WTC11 (cell line): ENCODE measurements at regions not wholly inside any gene's neighbourhood (a gene's known extent, or its start where the extent isn't known, plus 50 kb on each side); places are given as distances from the start of the nearest gene placed in this dataset.

Experiments
- ATAC-seq: fragments of 200-7000 bp; cut with Tn5 transposase; 2 replicates; pipeline ENCODE4 v1.10.0; 2021; ENCODE audit warnings: mild to moderate bottlenecking, moderate library complexity
- CTCF ChIA-PET: fragments of 300-600 bp; sonication (Branson Sonifier 250); formaldehyde crosslinking; loops from one replicate; lab custom pipeline; 2021; ENCODE audit warnings: antibody characterized with exemption; lab: Charles Lee
- POLR2A ChIA-PET: fragments of 350-600 bp; sonication (Branson Sonifier 250); formaldehyde crosslinking; loops from one replicate; lab custom pipeline; 2021; ENCODE audit warnings: antibody characterized with exemption; lab: Charles Lee
- DNase-seq: peaks from one replicate; pipeline ENCODE4 v3.0.0; 2021; ENCODE audit warnings: low spot score
- H3K27ac Mint-ChIP-seq: 2 replicates; pipeline ENCODE4 v1.8.0; 2021; ENCODE audit warnings: mixed read lengths
- H3K27me3 Mint-ChIP-seq: 2 replicates; pipeline ENCODE4 v1.8.0; 2021; ENCODE audit warnings: low read depth, mild to moderate bottlenecking, moderate library complexity, mixed read lengths
- H3K36me3 Mint-ChIP-seq: 2 replicates; pipeline ENCODE4 v1.8.0; 2021; ENCODE audit warnings: mixed read lengths
- H3K4me1 Mint-ChIP-seq: 2 replicates; pipeline ENCODE4 v1.8.0; 2022; ENCODE audit warnings: mixed read lengths
- H3K4me3 Mint-ChIP-seq: 2 replicates; pipeline ENCODE4 v1.8.0; 2021; ENCODE audit warnings: mild to moderate bottlenecking, moderate library complexity, mixed read lengths
- H3K9me3 Mint-ChIP-seq: 2 replicates; pipeline ENCODE4 v1.8.0; 2021; ENCODE audit warnings: mixed read lengths
- ATF1 ChIP-seq: sonication (generic); formaldehyde crosslinking; IDR thresholded peaks from 2 replicates; pipeline ENCODE4 v1.8.1; 2023; ENCODE audit warnings: mild to moderate bottlenecking, moderate library complexity, missing genetic modification reagents
- CREB1 ChIP-seq: sonication (generic); formaldehyde crosslinking; IDR thresholded peaks from 2 replicates; pipeline ENCODE4 v1.8.0; 2023; ENCODE audit warnings: mild to moderate bottlenecking, missing genetic modification reagents
- CREM ChIP-seq: sonication (generic); formaldehyde crosslinking; IDR thresholded peaks from 2 replicates; pipeline ENCODE4 v1.8.1; 2022; ENCODE audit warnings: mild to moderate bottlenecking, missing genetic modification reagents, moderate library complexity
- ESRRA ChIP-seq: sonication (generic); formaldehyde crosslinking; IDR thresholded peaks from 2 replicates; pipeline ENCODE4 v1.8.1; 2022; ENCODE audit warnings: mild to moderate bottlenecking, missing genetic modification reagents, borderline replicate concordance
- FOXJ3 ChIP-seq: sonication (generic); formaldehyde crosslinking; IDR thresholded peaks from 2 replicates; pipeline ENCODE4 v1.9.0; 2021; ENCODE audit warnings: missing genetic modification reagents, mild to moderate bottlenecking, borderline replicate concordance
- FOXP4 ChIP-seq: sonication (generic); formaldehyde crosslinking; IDR thresholded peaks from 2 replicates; pipeline ENCODE4 v1.8.0; 2022; ENCODE audit warnings: mild to moderate bottlenecking, missing genetic modification reagents
- GRHL2 ChIP-seq: fragments of 250-450 bp; sonication (Bioruptor Pico); IDR thresholded peaks from 2 replicates; pipeline ENCODE4 v1.8.0; 2022; ENCODE audit warnings: mild to moderate bottlenecking, moderate library complexity; ENCODE audit not compliant: insufficient replicate concordance, severe bottlenecking
- HMGA2 ChIP-seq: fragments of 250-450 bp; sonication (Bioruptor Pico); IDR thresholded peaks from 2 replicates; pipeline ENCODE4 v1.4.0; 2021; ENCODE audit warnings: mild to moderate bottlenecking, moderate library complexity
- KAT7 ChIP-seq: sonication (generic); formaldehyde crosslinking; IDR thresholded peaks from 2 replicates; pipeline ENCODE4 v1.8.1; 2023; ENCODE audit warnings: missing genetic modification reagents, mild to moderate bottlenecking, borderline replicate concordance
- NFATC4 ChIP-seq: fragments of 250-450 bp; sonication (Bioruptor Pico); IDR thresholded peaks from 2 replicates; pipeline ENCODE4 v1.9.0; 2021; ENCODE audit warnings: mild to moderate bottlenecking
- RELA ChIP-seq: sonication (generic); formaldehyde crosslinking; IDR thresholded peaks from 2 replicates; pipeline ENCODE4 v1.8.1; 2022; ENCODE audit warnings: missing genetic modification reagents, mild to moderate bottlenecking, borderline replicate concordance
- SMAD4 ChIP-seq: sonication (generic); formaldehyde crosslinking; IDR thresholded peaks from 2 replicates; pipeline ENCODE4 v1.8.0; 2022; ENCODE audit warnings: mild to moderate bottlenecking, missing genetic modification reagents
- TEAD4 ChIP-seq: sonication (generic); formaldehyde crosslinking; IDR thresholded peaks from 2 replicates; pipeline ENCODE4 v1.8.0; 2022; ENCODE audit warnings: mild to moderate bottlenecking, missing genetic modification reagents
- TP53 ChIP-seq: sonication (generic); formaldehyde crosslinking; IDR thresholded peaks from 2 replicates; pipeline ENCODE4 v1.8.1; 2023; ENCODE audit warnings: mild to moderate bottlenecking, missing genetic modification reagents
- ZMAT4 ChIP-seq: fragments of 250-450 bp; sonication (Bioruptor Pico); IDR thresholded peaks from 2 replicates; pipeline ENCODE4 v1.9.0; 2021; ENCODE audit warnings: mild to moderate bottlenecking
- ZNF396 ChIP-seq: fragments of 250-450 bp; sonication (Bioruptor Pico); IDR thresholded peaks from 2 replicates; pipeline ENCODE4 v1.8.0; 2021; ENCODE audit warnings: mild to moderate bottlenecking, moderate library complexity, borderline replicate concordance
- ZNF423 ChIP-seq: fragments of 250-450 bp; sonication (Bioruptor Pico); IDR thresholded peaks from 2 replicates; pipeline ENCODE4 v2.1.2; 2022; ENCODE audit warnings: mild to moderate bottlenecking, moderate library complexity
- ZSCAN18 ChIP-seq: fragments of 250-450 bp; sonication (Bioruptor Pico); IDR thresholded peaks from 2 replicates; pipeline ENCODE4 v2.1.2; 2022; ENCODE audit warnings: mild to moderate bottlenecking, moderate library complexity
- TF ChIP-seq, protein P1 (sequence below): sonication (generic); formaldehyde crosslinking; IDR thresholded peaks from 2 replicates; pipeline ENCODE4 v1.8.0; 2023; ENCODE audit warnings: missing genetic modification reagents
- TF ChIP-seq, protein P2 (sequence below): sonication (generic); formaldehyde crosslinking; IDR thresholded peaks from 2 replicates; pipeline ENCODE4 v1.8.0; 2022; ENCODE audit warnings: mild to moderate bottlenecking, missing genetic modification reagents
- TF ChIP-seq, protein P3 (sequence below): fragments of 250-450 bp; sonication (Bioruptor Pico); IDR thresholded peaks from 2 replicates; pipeline ENCODE4 v1.8.0; 2021; ENCODE audit warnings: mild to moderate bottlenecking
- TF ChIP-seq, protein P4 (sequence below): fragments of 200-600 bp; IDR thresholded peaks from 2 replicates; pipeline ENCODE4 v1.8.0; 2022; ENCODE audit warnings: antibody characterized with exemption
- TF ChIP-seq, protein P5 (sequence below): sonication (generic); formaldehyde crosslinking; IDR thresholded peaks from 2 replicates; pipeline ENCODE4 v1.8.1; 2023; ENCODE audit warnings: mild to moderate bottlenecking, missing genetic modification reagents
- TF ChIP-seq, protein P6 (sequence below): sonication (generic); formaldehyde crosslinking; IDR thresholded peaks from 2 replicates; pipeline ENCODE4 v1.8.1; 2023; ENCODE audit warnings: mild to moderate bottlenecking, missing genetic modification reagents, moderate library complexity

DNA sequence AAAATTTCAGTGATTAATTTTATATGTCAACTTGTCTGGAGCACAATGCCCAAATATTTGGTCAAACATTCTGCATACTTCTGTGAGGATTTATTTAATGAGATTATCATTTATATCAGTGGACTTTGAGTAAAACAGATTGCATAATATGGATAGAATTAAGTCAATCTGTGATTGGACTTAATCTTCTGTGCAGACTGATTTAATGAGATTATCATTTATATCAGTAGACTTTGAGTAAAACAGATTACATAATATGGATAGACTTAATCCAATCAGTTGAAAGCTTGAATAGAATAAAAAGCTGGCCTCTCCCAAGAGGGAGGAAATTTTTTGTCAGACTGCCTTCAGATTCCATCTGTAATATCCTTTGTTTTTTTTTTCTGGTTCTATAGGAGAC, 1413.2 kb downstream of the LRFN5 start (continued):
- TF ChIP-seq RELA (CRISPR knock-in tag) = no peak
- no peak for TF ChIP-seq FOXP4
- no peak for TF ChIP-seq CREB1 (CRISPR knock-in tag)
- TF ChIP-seq, protein P1, sequence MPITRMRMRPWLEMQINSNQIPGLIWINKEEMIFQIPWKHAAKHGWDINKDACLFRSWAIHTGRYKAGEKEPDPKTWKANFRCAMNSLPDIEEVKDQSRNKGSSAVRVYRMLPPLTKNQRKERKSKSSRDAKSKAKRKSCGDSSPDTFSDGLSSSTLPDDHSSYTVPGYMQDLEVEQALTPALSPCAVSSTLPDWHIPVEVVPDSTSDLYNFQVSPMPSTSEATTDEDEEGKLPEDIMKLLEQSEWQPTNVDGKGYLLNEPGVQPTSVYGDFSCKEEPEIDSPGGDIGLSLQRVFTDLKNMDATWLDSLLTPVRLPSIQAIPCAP = no peak
- no peak for TF ChIP-seq TEAD4 (CRISPR knock-in tag)
- no peak for TF ChIP-seq HMGA2 (CRISPR knock-in tag)
- TF ChIP-seq, protein P2, sequence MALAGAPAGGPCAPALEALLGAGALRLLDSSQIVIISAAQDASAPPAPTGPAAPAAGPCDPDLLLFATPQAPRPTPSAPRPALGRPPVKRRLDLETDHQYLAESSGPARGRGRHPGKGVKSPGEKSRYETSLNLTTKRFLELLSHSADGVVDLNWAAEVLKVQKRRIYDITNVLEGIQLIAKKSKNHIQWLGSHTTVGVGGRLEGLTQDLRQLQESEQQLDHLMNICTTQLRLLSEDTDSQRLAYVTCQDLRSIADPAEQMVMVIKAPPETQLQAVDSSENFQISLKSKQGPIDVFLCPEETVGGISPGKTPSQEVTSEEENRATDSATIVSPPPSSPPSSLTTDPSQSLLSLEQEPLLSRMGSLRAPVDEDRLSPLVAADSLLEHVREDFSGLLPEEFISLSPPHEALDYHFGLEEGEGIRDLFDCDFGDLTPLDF = no peak

GRCh38 chr14:43014338-43014737, 1407.7 kb downstream of the LRFN5 start:
- DNase-seq = no peak
- H3K27me3 Mint-ChIP-seq = no peaks in the 10 kb centered on the region
- H3K27ac Mint-ChIP-seq = no peak overlapping the region
- ChIA-PET POLR2A (no interaction called here), CTCF (no interaction called here)
- H3K4me3 Mint-ChIP-seq = no peak overlapping the region
- ATAC-seq = no peak
- H3K4me1 Mint-ChIP-seq = peaks cover 8% of the 10 kb centered on the region; the same call in 1 of the 2 replicates
- H3K9me3 Mint-ChIP-seq = peaks cover 40% of the 10 kb centered on the region
- H3K36me3 Mint-ChIP-seq = peaks cover 4% of the 10 kb centered on the region
- no peak for TF ChIP-seq ZSCAN18
- no peak for TF ChIP-seq ZNF423 (CRISPR knock-in tag)
- no peak for TF ChIP-seq FOXJ3
- TF ChIP-seq, protein P3, sequence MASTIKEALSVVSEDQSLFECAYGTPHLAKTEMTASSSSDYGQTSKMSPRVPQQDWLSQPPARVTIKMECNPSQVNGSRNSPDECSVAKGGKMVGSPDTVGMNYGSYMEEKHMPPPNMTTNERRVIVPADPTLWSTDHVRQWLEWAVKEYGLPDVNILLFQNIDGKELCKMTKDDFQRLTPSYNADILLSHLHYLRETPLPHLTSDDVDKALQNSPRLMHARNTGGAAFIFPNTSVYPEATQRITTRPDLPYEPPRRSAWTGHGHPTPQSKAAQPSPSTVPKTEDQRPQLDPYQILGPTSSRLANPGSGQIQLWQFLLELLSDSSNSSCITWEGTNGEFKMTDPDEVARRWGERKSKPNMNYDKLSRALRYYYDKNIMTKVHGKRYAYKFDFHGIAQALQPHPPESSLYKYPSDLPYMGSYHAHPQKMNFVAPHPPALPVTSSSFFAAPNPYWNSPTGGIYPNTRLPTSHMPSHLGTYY (CRISPR knock-in tag) = no peak
- no peak for TF ChIP-seq NFATC4 (CRISPR knock-in tag)
- no peak for TF ChIP-seq CREM
- no peak for TF ChIP-seq ZMAT4

DNA sequence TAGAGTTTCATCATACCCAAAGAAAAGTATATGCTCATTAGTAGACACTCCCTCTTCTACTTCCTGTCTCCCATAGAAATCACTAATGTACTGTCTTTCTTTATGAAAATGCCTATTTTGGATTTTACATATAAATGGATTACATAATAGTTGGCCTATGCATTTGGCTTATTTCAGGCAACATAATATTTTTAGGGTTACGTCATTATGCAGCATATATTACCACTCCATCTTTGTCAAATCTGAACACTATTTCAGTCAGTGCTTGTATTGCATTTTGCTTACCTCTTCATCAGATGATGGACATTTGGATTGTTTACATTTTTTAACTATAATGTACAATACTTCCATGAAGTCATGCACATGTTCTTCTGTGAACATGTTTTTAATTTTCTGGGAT, 1406.1 kb downstream of the LRFN5 start:
- Mint-ChIP-seq H3K27ac (no peak overlapping the region), H3K36me3 (peaks cover 17% of the 10 kb centered on the region), H3K4me1 (peaks cover 8% of the 10 kb centered on the region; the same call in 1 of the 2 replicates), H3K27me3 (no peaks in the 10 kb centered on the region; the same call in 1 of the 2 replicates), H3K4me3 (no peak overlapping the region), H3K9me3 (peaks cover 55% of the 10 kb centered on the region)
- DNase-seq (no peak), ATAC-seq (no peak)
- CTCF ChIA-PET = no interaction called here
- POLR2A ChIA-PET = no interaction called here
- TF ChIP-seq TEAD4 (CRISPR knock-in tag) = no peak
- TF ChIP-seq ESRRA (CRISPR knock-in tag) = no peak
- no peak for TF ChIP-seq TP53 (CRISPR knock-in tag)
- TF ChIP-seq, protein P4, sequence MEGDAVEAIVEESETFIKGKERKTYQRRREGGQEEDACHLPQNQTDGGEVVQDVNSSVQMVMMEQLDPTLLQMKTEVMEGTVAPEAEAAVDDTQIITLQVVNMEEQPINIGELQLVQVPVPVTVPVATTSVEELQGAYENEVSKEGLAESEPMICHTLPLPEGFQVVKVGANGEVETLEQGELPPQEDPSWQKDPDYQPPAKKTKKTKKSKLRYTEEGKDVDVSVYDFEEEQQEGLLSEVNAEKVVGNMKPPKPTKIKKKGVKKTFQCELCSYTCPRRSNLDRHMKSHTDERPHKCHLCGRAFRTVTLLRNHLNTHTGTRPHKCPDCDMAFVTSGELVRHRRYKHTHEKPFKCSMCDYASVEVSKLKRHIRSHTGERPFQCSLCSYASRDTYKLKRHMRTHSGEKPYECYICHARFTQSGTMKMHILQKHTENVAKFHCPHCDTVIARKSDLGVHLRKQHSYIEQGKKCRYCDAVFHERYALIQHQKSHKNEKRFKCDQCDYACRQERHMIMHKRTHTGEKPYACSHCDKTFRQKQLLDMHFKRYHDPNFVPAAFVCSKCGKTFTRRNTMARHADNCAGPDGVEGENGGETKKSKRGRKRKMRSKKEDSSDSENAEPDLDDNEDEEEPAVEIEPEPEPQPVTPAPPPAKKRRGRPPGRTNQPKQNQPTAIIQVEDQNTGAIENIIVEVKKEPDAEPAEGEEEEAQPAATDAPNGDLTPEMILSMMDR = no peak
- TF ChIP-seq, protein P5, sequence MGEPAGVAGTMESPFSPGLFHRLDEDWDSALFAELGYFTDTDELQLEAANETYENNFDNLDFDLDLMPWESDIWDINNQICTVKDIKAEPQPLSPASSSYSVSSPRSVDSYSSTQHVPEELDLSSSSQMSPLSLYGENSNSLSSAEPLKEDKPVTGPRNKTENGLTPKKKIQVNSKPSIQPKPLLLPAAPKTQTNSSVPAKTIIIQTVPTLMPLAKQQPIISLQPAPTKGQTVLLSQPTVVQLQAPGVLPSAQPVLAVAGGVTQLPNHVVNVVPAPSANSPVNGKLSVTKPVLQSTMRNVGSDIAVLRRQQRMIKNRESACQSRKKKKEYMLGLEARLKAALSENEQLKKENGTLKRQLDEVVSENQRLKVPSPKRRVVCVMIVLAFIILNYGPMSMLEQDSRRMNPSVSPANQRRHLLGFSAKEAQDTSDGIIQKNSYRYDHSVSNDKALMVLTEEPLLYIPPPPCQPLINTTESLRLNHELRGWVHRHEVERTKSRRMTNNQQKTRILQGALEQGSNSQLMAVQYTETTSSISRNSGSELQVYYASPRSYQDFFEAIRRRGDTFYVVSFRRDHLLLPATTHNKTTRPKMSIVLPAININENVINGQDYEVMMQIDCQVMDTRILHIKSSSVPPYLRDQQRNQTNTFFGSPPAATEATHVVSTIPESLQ (CRISPR knock-in tag) = no peak
- TF ChIP-seq, protein P6, sequence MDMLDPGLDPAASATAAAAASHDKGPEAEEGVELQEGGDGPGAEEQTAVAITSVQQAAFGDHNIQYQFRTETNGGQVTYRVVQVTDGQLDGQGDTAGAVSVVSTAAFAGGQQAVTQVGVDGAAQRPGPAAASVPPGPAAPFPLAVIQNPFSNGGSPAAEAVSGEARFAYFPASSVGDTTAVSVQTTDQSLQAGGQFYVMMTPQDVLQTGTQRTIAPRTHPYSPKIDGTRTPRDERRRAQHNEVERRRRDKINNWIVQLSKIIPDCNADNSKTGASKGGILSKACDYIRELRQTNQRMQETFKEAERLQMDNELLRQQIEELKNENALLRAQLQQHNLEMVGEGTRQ = no peak
- TF ChIP-seq SMAD4 (CRISPR knock-in tag) = no peak
- no peak for TF ChIP-seq GRHL2
- no peak for TF ChIP-seq ZNF396 (CRISPR knock-in tag)
- TF ChIP-seq KAT7 (CRISPR knock-in tag) = no peak
- TF ChIP-seq ATF1 (CRISPR knock-in tag) = no peak
